ENCODE measurements at regions not wholly inside any gene's neighbourhood (a gene's known extent, or its start where the extent isn't known, plus 50 kb on each side); places are given as distances from the start of the nearest gene placed in this dataset.
"Not testable (repeated sequence)": the region's sequence is repeated elsewhere in the genome, so short reads cannot be mapped to it uniquely, and the experiment has no call there.

GRCh38 chr10:45555795-45556194 lies 116.8 kb downstream of the ZFAND4 start:
- Histone ChIP-seq H3K4me3 (no peak overlapping the region), H3K36me3 (no peaks in the 10 kb centered on the region), H3K4me1 (peaks cover 0 to 6% (median 0%) of the 10 kb centered on the region in 3 donors), H3K27me3 (no peaks in the 10 kb centered on the region), H3K27ac (no peak overlapping the region), H3K9me3 (no peaks in the 10 kb centered on the region)
- ATAC-seq: no peak
- TF ChIP-seq CTCF (IDR thresholded peaks at IDR 0.05): no peak
- no peak for FAIRE-seq
- 87 to 92% methylated on average over 3 of the region's 3 CpGs for WGBS, 2 donors
- intact Hi-C loops (cut with DNase I): no loop called here
- DNase-seq: no peak

GRCh38 chr10:45555332-45555731 lies 117.2 kb downstream of the ZFAND4 start:
- intact Hi-C loops (cut with DNase I); H3K9me3 ChIP-seq; H3K27ac ChIP-seq; FAIRE-seq; H3K27me3 ChIP-seq; DNase-seq; ATAC-seq; H3K4me3 ChIP-seq; H3K4me1 ChIP-seq; H3K36me3 ChIP-seq: not testable (repeated sequence)
- WGBS, 2 donors: 93 to 95% methylated on average over 5 of the region's 5 CpGs

GRCh38 chr10:45553613-45554012 lies 119.0 kb downstream of the ZFAND4 start:
- H3K36me3 ChIP-seq: no peaks in the 10 kb centered on the region
- no peak for FAIRE-seq

GRCh38 chr10:45553155-45553554 lies 119.4 kb downstream of the ZFAND4 start:
- no peak for FAIRE-seq
- Histone ChIP-seq H3K9me3 (no peaks in the 10 kb centered on the region), H3K27me3 (no peaks in the 10 kb centered on the region), H3K27ac (no peak overlapping the region), H3K4me1 (peaks cover 0 to 6% (median 0%) of the 10 kb centered on the region in 3 donors), H3K4me3 (no peak overlapping the region), H3K36me3 (no peaks in the 10 kb centered on the region)
- ATAC-seq: no peak
- DNase-seq: no peak
- intact Hi-C loops (cut with DNase I): no loop called here
- 90 to 100% methylated on average over 1 of the region's 1 CpG for WGBS, 2 donors
- TF ChIP-seq CTCF (IDR thresholded peaks at IDR 0.05): no peak

More at GRCh38 chr10:45553613-45554012, 119.0 kb downstream of the ZFAND4 start:
- peaks cover 0 to 6% (median 0%) of the 10 kb centered on the region in 3 donors for H3K4me1 ChIP-seq
- ATAC-seq (no peak), DNase-seq (no peak)
- intact Hi-C loops (cut with DNase I): no loop called here
- no peak overlapping the region for H3K27ac ChIP-seq
- no peak overlapping the region for H3K4me3 ChIP-seq
- WGBS, 2 donors: 93 to 95% methylated on average over 2 of the region's 2 CpGs
- no peak for TF ChIP-seq CTCF (IDR thresholded peaks at IDR 0.05)
- no peaks in the 10 kb centered on the region for H3K27me3 ChIP-seq
- no peaks in the 10 kb centered on the region for H3K9me3 ChIP-seq

- Histone ChIP-seq H3K9me3 (no peaks in the 10 kb centered on the region), H3K27me3 (no peaks in the 10 kb centered on the region), H3K4me1 (peaks cover 0 to 10% (median 2%) of the 10 kb centered on the region in 3 donors), H3K36me3 (no peaks in the 10 kb centered on the region), H3K4me3 (no peak overlapping the region), H3K27ac (no peak overlapping the region)
- FAIRE-seq (no peak), DNase-seq (no peak), ATAC-seq (no peak)
- 86 to 94% methylated on average over 5 of the region's 5 CpGs for WGBS, 2 donors
- no peak for TF ChIP-seq CTCF (IDR thresholded peaks at IDR 0.05)
- intact Hi-C loops (cut with DNase I): no loop called here
These were observed 120.1 kb downstream of the ZFAND4 start for GRCh38 chr10:45552476-45552875.
